Skin epidermis (tissue), 12 donors: ENCODE measurements at regions not wholly inside any gene's neighbourhood (a gene's known extent, or its start where the extent isn't known, plus 50 kb on each side); places are given as distances from the start of the nearest gene placed in this dataset.
"Not testable (repeated sequence)": the region's sequence is repeated elsewhere in the genome, so short reads cannot be mapped to it uniquely, and the experiment has no call there.

Source experiments
- H3K27ac ChIP-seq, 21 experiments: fragments of 200-600 bp; sonication (generic) in 11 of 21; one replicate each; pipeline ENCODE4 v1.5.0; 2020; ENCODE audit warnings: mild to moderate bottlenecking in 3 of 21, inconsistent platforms in 2 of 21, moderate library complexity in 2 of 21
- H3K4me3 ChIP-seq, 7 experiments: fragments of 200-600 bp; sonication (generic) in 2 of 7; one replicate each; pipeline ENCODE4 v1.5.0; 2020; ENCODE audit warnings: inconsistent platforms in 2 of 7, mild to moderate bottlenecking in 2 of 7, moderate library complexity in 1 of 7

- Histone ChIP-seq H3K27ac (no peak overlapping the region), H3K4me3 (no peak overlapping the region)
Observed at GRCh38 chr1:221564891-221565290, 177.0 kb downstream of the DUSP10 start.

DNA sequence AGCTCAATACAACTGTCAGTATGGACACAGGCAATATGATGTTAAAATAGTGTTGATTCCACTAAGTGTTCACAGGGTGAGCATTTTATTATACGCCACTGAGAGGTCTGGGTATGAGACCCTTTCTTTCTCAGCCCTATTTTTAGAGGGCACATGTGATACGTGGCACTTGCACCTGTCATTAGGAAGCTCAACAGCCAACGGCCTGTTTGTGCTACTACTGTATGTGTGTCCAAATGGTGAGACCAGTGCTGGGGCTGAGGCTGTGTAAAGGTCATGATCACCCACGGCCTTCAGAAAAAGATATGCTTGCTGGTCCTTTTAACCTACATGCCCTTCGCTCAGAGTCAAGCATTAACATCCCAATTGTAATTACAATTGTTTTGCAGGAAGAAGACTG, 176.2 kb downstream of the DUSP10 start:
- no peak overlapping the region for H3K4me3 ChIP-seq
- H3K27ac ChIP-seq: no peak overlapping the region

DNA sequence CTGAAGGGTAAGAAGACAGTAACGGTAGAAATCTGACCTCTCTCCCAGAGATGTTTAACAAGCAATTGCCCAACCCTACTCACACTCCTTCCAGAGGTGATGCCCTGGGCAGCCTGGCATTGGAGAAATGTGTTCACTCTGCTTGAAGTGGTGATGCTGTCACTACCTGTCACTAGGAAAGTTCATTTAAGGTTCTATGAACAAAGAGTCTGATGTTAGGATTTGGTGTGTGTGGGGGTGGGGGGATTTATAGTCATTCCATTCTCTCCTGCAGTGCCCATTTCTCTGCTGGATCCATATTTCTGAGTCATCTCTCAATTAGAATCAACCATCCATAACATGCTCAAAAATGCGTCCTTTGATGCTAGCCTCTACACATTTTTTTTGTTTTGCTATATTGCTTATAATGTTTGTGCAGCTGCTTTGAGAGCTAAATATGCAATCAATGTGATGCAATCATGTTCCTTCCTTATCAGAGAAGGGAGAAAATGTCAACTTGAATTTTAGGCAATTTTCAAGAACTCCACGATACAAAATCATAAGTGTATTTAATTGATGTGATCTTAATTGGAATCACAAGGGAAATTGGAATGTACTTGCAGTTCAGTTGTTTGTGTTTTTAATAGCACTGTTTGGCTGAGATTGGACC, 173.9 kb downstream of the DUSP10 start:
- Histone ChIP-seq H3K27ac (no peak overlapping the region), H3K4me3 (no peak overlapping the region)

DNA sequence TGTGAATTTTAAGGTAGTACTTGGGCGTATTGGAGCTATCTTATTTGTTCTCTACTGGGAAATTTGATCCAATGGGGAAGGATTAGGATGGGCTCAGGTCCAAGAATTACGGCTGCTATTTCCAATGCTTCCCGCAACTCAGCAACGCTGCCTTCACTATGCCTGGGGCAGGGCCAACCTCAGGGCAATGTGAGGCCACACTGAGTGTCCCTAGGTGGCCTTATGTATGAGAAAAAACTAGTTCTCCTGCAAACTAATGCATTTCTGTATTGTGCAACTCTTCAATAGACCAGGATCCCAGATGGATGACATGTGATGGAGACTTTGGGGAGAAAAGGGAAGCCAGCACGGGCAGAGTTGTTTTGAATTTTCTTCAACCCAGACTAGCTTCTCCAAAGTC, 168.1 kb downstream of the DUSP10 start:
- Histone ChIP-seq H3K27ac (no peak overlapping the region), H3K4me3 (no peak overlapping the region)

DNA sequence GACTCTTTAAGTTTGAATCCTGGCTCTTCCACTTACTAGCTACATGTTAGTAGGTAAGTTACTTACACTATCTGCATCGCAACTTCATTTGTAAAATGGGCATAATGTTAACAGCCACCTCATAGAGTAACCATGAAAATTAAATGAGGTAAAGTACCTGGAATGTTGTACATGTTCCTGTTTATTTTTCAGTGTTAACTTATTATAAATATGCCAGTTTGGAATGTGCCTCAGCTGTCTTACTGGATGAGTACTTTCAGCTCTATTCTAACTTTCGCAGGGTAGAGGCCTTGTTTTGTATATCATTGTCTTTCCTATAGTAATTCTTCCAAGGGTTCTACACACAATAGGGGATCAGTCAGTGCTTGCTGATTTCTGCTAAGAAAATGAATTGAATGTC, 167.4 kb downstream of the DUSP10 start:
- Histone ChIP-seq H3K4me3 (no peak overlapping the region), H3K27ac (no peak overlapping the region)

DNA sequence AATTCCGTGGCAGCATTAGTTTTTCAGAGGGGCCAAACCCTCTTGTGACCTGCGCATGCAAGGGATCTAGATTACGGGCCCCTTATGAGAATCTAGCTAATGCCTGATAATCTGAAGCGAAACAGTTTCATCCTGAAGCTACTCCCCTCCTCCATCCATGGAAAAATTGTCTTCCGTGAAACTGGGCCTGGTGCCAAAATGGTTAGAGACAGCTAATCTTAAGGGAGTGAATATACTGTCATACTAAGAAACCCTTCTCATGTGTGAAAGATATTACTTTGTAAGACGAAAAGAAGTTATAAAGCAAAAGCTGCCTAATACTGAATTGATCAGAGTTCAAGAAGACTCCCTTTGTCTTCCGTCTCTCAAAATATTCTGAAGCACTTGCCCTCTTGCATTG, 166.3 kb downstream of the DUSP10 start:
- no peak overlapping the region for H3K27ac ChIP-seq
- H3K4me3 ChIP-seq: no peak overlapping the region

- no peak overlapping the region for H3K27ac ChIP-seq
Observed at GRCh38 chr1:221576268-221576667, 165.6 kb downstream of the DUSP10 start.

GRCh38 chr1:221583465-221583864, 158.4 kb downstream of the DUSP10 start:
- Histone ChIP-seq H3K4me3 (no peak overlapping the region), H3K27ac (no peak overlapping the region)

More at GRCh38 chr1:221576268-221576667, 165.6 kb downstream of the DUSP10 start:
- no peak overlapping the region for H3K4me3 ChIP-seq

DNA sequence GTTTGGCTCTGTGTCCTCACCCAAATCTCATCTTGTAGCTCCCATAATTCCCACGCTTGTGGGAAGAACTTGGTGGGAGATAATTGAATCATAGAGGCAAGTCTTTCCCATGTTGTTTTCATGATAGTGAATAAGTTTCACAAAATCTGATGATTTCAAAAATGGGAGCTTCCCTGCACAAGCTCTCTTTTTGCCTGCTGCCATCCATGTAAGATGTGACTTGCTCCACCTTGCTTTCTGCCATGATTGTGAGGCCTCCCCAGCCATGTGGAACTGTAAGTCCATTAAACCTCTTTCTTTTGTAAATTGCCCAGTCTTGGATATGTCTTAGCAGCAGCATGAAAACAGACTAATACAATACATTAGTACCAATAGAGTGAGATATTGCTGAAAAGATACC, 154.9 kb downstream of the DUSP10 start:
- H3K4me3 ChIP-seq, H3K27ac ChIP-seq: not testable (repeated sequence)

DNA sequence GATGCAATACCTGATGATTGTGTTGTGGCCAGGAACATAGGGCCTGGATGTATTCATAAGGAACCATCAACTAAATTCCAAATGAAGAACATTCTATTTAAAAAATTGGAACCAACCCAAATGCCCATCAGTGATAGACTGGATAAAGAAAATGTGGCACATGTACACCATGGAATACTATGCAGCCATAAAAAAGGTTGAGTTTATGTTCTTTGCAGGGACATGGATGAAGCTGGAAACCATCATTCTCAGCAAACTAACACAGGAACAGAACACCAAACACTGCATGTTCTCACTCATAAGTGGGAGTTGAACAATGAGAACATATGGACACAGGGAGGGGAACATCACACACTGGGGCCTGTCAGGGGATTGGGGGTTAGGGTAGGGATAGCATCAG, 150.6 kb downstream of the DUSP10 start:
- H3K27ac ChIP-seq, H3K4me3 ChIP-seq: not testable (repeated sequence)

- H3K4me3 ChIP-seq: no peak overlapping the region
Observed at GRCh38 chr1:221594576-221594975, 147.3 kb downstream of the DUSP10 start.

GRCh38 chr1:221598122-221598521, 143.8 kb downstream of the DUSP10 start:
- Histone ChIP-seq H3K27ac (no peak overlapping the region), H3K4me3 (no peak overlapping the region)

More at GRCh38 chr1:221594576-221594975, 147.3 kb downstream of the DUSP10 start:
- H3K27ac ChIP-seq: no peak overlapping the region

GRCh38 chr1:221601166-221601565, 140.7 kb downstream of the DUSP10 start:
- no peak overlapping the region for H3K4me3 ChIP-seq
- no peak overlapping the region for H3K27ac ChIP-seq

- H3K27ac ChIP-seq: no peak overlapping the region
- no peak overlapping the region for H3K4me3 ChIP-seq
Observed at GRCh38 chr1:221602830-221603229, 139.1 kb downstream of the DUSP10 start.

- not testable (repeated sequence) for H3K27ac ChIP-seq, H3K4me3 ChIP-seq
Observed at GRCh38 chr1:221604390-221604789, 137.5 kb downstream of the DUSP10 start.

- Histone ChIP-seq H3K27ac (no peak overlapping the region), H3K4me3 (no peak overlapping the region)
Observed at GRCh38 chr1:221604948-221605347, 136.9 kb downstream of the DUSP10 start.

- H3K27ac ChIP-seq: peak overlapping the region in 1 of 21 experiments; percentile 27
Observed at GRCh38 chr1:221605569-221605968, 136.3 kb downstream of the DUSP10 start.

DNA sequence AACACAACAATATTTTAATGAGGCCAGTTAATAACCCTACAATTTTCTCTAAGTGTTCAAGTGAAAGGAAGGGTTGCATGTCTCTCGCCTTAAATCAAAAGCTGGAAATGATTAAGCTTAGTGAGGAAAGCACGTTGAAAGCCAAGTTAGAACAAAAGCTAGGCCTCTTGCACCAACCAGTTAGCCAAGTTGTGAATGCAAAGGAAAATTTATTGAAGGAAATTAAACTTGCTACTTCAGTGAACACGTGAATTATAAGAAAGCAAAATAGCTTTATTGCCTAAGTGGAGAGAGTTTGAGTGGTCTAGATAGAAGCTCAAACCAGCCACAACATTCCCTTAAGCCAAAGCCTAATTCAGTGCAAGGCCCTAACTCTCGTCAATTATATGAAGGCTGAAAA, 135.6 kb downstream of the DUSP10 start:
- Histone ChIP-seq H3K4me3 (no peak overlapping the region), H3K27ac (peak overlapping the region in 2 of 21 experiments; percentile 23 to 27)

More at GRCh38 chr1:221605569-221605968, 136.3 kb downstream of the DUSP10 start:
- H3K4me3 ChIP-seq: no peak overlapping the region

- no peak overlapping the region for H3K4me3 ChIP-seq
- no peak overlapping the region for H3K27ac ChIP-seq
Observed at GRCh38 chr1:221608835-221609320, 133.0 kb downstream of the DUSP10 start.

- peak overlapping the region in 4 of 21 experiments; percentile 50 to 74 (median 62) for H3K27ac ChIP-seq
Observed at GRCh38 chr1:221611656-221612046, 130.2 kb downstream of the DUSP10 start.

GRCh38 chr1:221612047-221612777, 129.7 kb downstream of the DUSP10 start:
- Histone ChIP-seq H3K27ac (peak overlapping the region in 7 of 21 experiments; percentile 8 to 74 (median 51)), H3K4me3 (no peak overlapping the region)

More at GRCh38 chr1:221611656-221612046, 130.2 kb downstream of the DUSP10 start:
- H3K4me3 ChIP-seq: no peak overlapping the region
